ENCODE measurements at regions not wholly inside any gene's neighbourhood (a gene's known extent, or its start where the extent isn't known, plus 50 kb on each side); places are given as distances from the start of the nearest gene placed in this dataset.
"Not testable (repeated sequence)": the region's sequence is repeated elsewhere in the genome, so short reads cannot be mapped to it uniquely, and the experiment has no call there.

DNA sequence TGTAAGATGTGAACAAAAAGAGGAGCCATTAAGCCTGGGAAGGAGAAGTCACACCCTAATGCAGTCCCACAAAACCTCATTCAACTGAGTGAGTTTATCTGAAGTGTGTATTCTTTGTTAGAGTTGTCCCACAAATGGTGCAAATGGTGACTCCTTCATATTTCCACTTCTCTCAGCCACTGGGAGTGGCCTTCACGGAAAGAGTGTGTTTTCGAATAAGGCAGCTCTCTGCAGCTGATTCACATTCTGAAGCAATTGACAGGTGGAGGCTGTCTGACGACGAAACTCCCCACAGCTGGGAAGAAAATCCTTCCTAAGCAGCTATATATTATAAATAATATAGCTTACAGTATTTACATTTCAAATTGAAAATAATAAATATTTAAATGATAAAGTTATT, 318.8 kb upstream of the TMEFF2 start:
- intact Hi-C loops (cut with DNase I; ENCODE audit: low total_unique reads) = no loop called here
- WGBS, 2 donors = 81 to 85% methylated on average over 4 of the region's 4 CpGs
- DNase-seq (ENCODE audit: low spot score in 2 of 2) = no peak
- TF ChIP-seq POLR2A (IDR thresholded peaks at IDR 0.05) (no peak), CTCF (IDR thresholded peaks at IDR 0.05) (no peak)
- no peak overlapping the region for H3K4me3 ChIP-seq (ENCODE audit: low read depth, poor library complexity, severe bottlenecking)

DNA sequence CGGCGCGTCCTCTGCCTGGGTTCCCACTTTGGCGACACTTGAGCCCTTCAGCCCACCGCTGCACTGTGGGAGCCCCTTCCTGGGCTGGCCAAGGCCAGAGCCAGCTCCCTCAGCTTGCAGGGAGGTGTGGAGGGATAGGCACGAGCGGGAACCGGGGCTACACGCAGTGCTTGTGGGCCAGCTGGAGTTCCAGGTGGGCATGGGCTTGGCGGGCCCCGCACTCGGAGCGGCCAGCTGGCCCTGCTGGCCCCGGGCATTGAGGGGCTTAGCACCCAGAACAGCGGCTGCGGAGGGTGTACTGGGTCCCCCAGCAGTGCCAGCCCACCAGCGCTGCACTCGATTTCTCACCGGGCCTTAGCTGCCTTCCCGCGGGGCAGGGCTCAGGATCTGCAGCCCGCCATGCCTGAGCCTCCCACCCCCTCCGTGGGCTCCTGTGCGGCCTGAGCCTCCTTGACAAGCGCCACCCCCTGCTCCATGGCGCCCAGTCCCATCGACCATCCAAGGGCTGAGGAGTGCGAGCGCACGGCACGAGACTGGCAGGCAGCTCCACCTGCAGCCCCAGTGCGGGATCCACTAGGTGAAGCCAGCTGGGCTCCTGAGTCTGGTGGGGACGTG, 313.2 kb upstream of the TMEFF2 start:
- 93 to 96% methylated on average over 14 to 27 of the region's 33 CpGs for WGBS, 2 donors
- H3K4me3 ChIP-seq (ENCODE audit: low read depth, poor library complexity, severe bottlenecking); intact Hi-C loops (cut with DNase I; ENCODE audit: low total_unique reads); DNase-seq (ENCODE audit: low spot score in 2 of 2): not testable (repeated sequence)

- intact Hi-C loops (cut with DNase I; ENCODE audit: low total_unique reads) = no loop called here
- no peak for DNase-seq (ENCODE audit: low spot score in 2 of 2)
- TF ChIP-seq POLR2A (IDR thresholded peaks at IDR 0.05) = no peak
- TF ChIP-seq CTCF (IDR thresholded peaks at IDR 0.05) = no peak
- no peak overlapping the region for H3K4me3 ChIP-seq (ENCODE audit: low read depth, poor library complexity, severe bottlenecking)
- 51 to 52% methylated on average over 3 of the region's 3 CpGs for WGBS, 2 donors
Measured at GRCh38 chr2:192500550-192501200, 305.9 kb upstream of the TMEFF2 start.

DNA sequence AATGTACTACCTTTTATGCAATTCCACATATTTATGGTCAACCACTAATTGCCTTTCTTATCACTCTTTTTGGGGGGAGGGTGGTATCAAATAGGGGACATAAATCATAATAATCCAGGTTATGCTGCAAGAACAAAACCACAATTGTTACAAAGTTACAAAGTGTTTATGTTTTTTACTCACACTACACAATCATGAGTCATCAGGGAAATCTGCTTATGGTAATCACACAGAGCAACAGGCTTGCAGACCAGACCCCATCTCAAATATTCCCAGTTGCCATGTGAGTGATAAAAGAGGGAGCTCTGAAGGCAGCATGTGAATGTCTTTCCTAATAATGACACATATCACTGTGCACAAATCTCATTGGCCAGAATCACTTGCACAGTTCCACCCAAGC, 304.7 kb upstream of the TMEFF2 start:
- DNase-seq (ENCODE audit: low spot score in 2 of 2) = no peak
- TF ChIP-seq CTCF (IDR thresholded peaks at IDR 0.05) = no peak
- H3K4me3 ChIP-seq (ENCODE audit: low read depth, poor library complexity, severe bottlenecking) = no peak overlapping the region
- intact Hi-C loops (cut with DNase I; ENCODE audit: low total_unique reads) = no loop called here

DNA sequence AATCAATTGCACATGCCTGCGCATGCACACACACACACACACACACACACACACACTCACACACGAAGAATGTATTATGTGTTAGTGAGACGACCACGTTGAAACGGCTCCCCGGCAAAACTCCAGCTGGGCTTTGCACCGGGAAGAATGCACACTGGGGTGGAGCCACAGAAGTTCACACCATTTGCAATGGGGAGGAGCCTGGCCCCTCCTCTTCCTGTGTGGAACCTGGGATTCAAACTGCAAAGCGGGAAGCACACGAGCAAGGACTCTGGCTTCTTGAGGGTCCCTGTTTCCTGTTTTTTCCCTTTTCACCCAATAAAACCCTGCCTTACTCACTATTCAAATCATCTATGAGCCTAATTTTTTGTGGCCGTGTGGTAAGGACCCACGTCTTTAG, 304.0 kb upstream of the TMEFF2 start:
- no peak for TF ChIP-seq CTCF (IDR thresholded peaks at IDR 0.05)
- TF ChIP-seq POLR2A (IDR thresholded peaks at IDR 0.05) = no peak
- intact Hi-C loops (cut with DNase I; ENCODE audit: low total_unique reads) = no loop called here
- WGBS, 2 donors = 80 to 81% methylated on average over 11 of the region's 11 CpGs
- no peak for DNase-seq (ENCODE audit: low spot score in 2 of 2)
- no peak overlapping the region for H3K4me3 ChIP-seq (ENCODE audit: low read depth, poor library complexity, severe bottlenecking)

DNA sequence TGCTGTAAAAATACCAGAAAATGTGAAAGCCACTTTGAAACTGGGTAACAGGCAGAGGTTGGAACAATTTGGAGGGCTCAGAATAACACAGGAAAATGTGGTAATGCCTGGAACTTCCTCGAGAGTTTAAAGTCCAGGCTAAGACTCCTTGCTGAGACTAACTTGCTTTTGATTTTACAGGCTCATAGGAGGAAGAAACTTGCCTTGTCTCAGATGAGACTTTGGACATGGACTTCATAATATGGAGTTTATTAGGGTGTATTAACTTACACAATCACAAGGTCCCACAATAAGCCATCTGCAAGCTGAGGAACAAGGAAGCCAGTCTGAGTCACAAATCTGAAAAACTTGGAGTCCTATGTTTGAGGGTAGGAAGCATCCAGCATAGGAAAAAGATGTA, 293.4 kb upstream of the TMEFF2 start:
- DNase-seq (ENCODE audit: low spot score in 2 of 2); intact Hi-C loops (cut with DNase I; ENCODE audit: low total_unique reads); H3K4me3 ChIP-seq (ENCODE audit: low read depth, poor library complexity, severe bottlenecking): not testable (repeated sequence)
- WGBS, 2 donors = 25 to 56% methylated on average over 1 of the region's 1 CpG

DNA sequence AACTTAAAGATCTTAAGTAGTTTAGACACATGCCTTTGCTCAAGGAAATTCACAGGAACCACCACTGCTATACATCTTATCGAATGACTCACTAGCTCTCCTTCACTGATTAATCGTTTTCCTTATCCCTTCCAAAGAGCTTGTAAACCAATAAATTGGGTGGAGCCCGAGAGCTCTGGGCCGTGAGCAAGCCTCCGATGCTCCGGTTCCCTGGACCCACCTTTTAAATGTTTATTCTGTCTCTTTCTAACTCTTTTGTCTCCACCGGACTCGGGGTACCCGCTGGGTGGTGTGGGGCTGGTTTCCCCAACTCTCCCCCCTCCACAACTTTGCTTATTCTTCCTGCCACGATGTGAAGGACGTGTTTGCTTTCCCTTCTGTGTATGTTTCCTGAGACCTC, 292.9 kb upstream of the TMEFF2 start:
- intact Hi-C loops (cut with DNase I; ENCODE audit: low total_unique reads) = no loop called here
- H3K4me3 ChIP-seq (ENCODE audit: low read depth, poor library complexity, severe bottlenecking) = no peak overlapping the region
- 80 to 82% methylated on average over 11 of the region's 11 CpGs for WGBS, 2 donors
- no peak for DNase-seq (ENCODE audit: low spot score in 2 of 2)
- no peak for TF ChIP-seq POLR2A (IDR thresholded peaks at IDR 0.05)
- TF ChIP-seq CTCF (IDR thresholded peaks at IDR 0.05) = no peak

Measured in lower leg skin (tissue), 4 donors.